Prostate gland (tissue), 2 donors: ENCODE measurements at regions not wholly inside any gene's neighbourhood (a gene's known extent, or its start where the extent isn't known, plus 50 kb on each side); places are given as distances from the start of the nearest gene placed in this dataset.

Source experiments
- POLR2A ChIP-seq: fragments of 450-650 bp; IDR thresholded peaks from one replicate; pipeline ENCODE4 v1.6.1; 2016; ENCODE audit warnings: antibody characterized with exemption, mild to moderate bottlenecking
- TF ChIP-seq, protein P1 (sequence below), 4 experiments: fragments of 200-600 bp in 2 of 4; fragments of 450-650 bp in 2 of 4; sonication (generic) in 2 of 4; IDR thresholded peaks; 1 replicate in 3 of 4; 2 replicates in 1 of 4; pipeline ENCODE4 v1.5.1; 2016 to 2019; ENCODE audit warnings: antibody characterized with exemption in 4 of 4, mild to moderate bottlenecking in 2 of 4, moderate library complexity in 2 of 4

GRCh38 chr4:96093563-96093962, 253.7 kb downstream of the PDHA2 start:
- TF ChIP-seq, protein P1, sequence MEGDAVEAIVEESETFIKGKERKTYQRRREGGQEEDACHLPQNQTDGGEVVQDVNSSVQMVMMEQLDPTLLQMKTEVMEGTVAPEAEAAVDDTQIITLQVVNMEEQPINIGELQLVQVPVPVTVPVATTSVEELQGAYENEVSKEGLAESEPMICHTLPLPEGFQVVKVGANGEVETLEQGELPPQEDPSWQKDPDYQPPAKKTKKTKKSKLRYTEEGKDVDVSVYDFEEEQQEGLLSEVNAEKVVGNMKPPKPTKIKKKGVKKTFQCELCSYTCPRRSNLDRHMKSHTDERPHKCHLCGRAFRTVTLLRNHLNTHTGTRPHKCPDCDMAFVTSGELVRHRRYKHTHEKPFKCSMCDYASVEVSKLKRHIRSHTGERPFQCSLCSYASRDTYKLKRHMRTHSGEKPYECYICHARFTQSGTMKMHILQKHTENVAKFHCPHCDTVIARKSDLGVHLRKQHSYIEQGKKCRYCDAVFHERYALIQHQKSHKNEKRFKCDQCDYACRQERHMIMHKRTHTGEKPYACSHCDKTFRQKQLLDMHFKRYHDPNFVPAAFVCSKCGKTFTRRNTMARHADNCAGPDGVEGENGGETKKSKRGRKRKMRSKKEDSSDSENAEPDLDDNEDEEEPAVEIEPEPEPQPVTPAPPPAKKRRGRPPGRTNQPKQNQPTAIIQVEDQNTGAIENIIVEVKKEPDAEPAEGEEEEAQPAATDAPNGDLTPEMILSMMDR (IDR thresholded peaks at IDR 0.05): no peak
- no peak for TF ChIP-seq POLR2A
